HUES48 (cell line): ENCODE measurements at regions not wholly inside any gene's neighbourhood (a gene's known extent, or its start where the extent isn't known, plus 50 kb on each side); places are given as distances from the start of the nearest gene placed in this dataset.

Source experiments
- H3K27ac ChIP-seq: one replicate; pipeline ENCODE4 v1.7.0; 2013; ENCODE audit warnings: low read depth, low read length, inconsistent platforms
- H3K27me3 ChIP-seq: 2 replicates; pipeline ENCODE4 v1.6.1; 2013; ENCODE audit warnings: mild to moderate bottlenecking, low read length; ENCODE audit not compliant: control insufficient read depth, insufficient read depth
- H3K36me3 ChIP-seq: 2 replicates; pipeline ENCODE4 v1.6.1; 2013; ENCODE audit warnings: low read length; ENCODE audit not compliant: control insufficient read depth, insufficient read depth
- H3K4me1 ChIP-seq: 2 replicates; pipeline ENCODE4 v1.6.1; 2013; ENCODE audit warnings: mild to moderate bottlenecking, low read length; ENCODE audit not compliant: control insufficient read depth, insufficient read depth
- H3K4me3 ChIP-seq: 2 replicates; pipeline ENCODE4 v1.5.1; 2013; ENCODE audit warnings: mild to moderate bottlenecking, low read depth, low read length
- H3K9ac ChIP-seq: 2 replicates; pipeline ENCODE4 v1.6.1; 2013; ENCODE audit warnings: mild to moderate bottlenecking, low read depth, low read length, moderate library complexity
- H3K9me3 ChIP-seq: 2 replicates; pipeline ENCODE4 v1.6.1; 2013; ENCODE audit warnings: low read length; ENCODE audit not compliant: control insufficient read depth, insufficient read depth

GRCh38 chr2:4951368-4951767 lies 740.8 kb upstream of the SOX11 start:
- H3K27me3 ChIP-seq = no peaks in the 10 kb centered on the region
- no peaks in the 10 kb centered on the region for H3K4me1 ChIP-seq
- H3K9ac ChIP-seq = no peak overlapping the region

GRCh38 chr2:4959219-4959618 lies 733.0 kb upstream of the SOX11 start:
- no peaks in the 10 kb centered on the region for H3K9me3 ChIP-seq
- no peak overlapping the region for H3K27ac ChIP-seq
- H3K9ac ChIP-seq = no peak overlapping the region
- H3K36me3 ChIP-seq = no peaks in the 10 kb centered on the region
- no peaks in the 10 kb centered on the region for H3K27me3 ChIP-seq
- H3K4me1 ChIP-seq = no peaks in the 10 kb centered on the region
- no peak overlapping the region for H3K4me3 ChIP-seq

More at GRCh38 chr2:4951368-4951767, 740.8 kb upstream of the SOX11 start:
- Histone ChIP-seq H3K9me3 (0 out of 2 replicates have a peak, but pooled peaks cover 3% of the 10 kb centered on the region), H3K27ac (no peak overlapping the region), H3K36me3 (no peaks in the 10 kb centered on the region), H3K4me3 (no peak overlapping the region)

- Histone ChIP-seq H3K9me3 (no peaks in the 10 kb centered on the region), H3K4me1 (no peaks in the 10 kb centered on the region), H3K27me3 (no peaks in the 10 kb centered on the region), H3K9ac (no peak overlapping the region), H3K4me3 (no peak overlapping the region), H3K36me3 (no peaks in the 10 kb centered on the region), H3K27ac (no peak overlapping the region)
Observed at GRCh38 chr2:4962419-4962818, 729.8 kb upstream of the SOX11 start.

- no peaks in the 10 kb centered on the region for H3K4me1 ChIP-seq
- no peaks in the 10 kb centered on the region for H3K27me3 ChIP-seq
- H3K4me3 ChIP-seq = no peak overlapping the region
- no peak overlapping the region for H3K27ac ChIP-seq
- no peak overlapping the region for H3K9ac ChIP-seq
- H3K36me3 ChIP-seq = no peaks in the 10 kb centered on the region
- H3K9me3 ChIP-seq = no peaks in the 10 kb centered on the region
Observed at GRCh38 chr2:4963106-4963505, 729.1 kb upstream of the SOX11 start.

GRCh38 chr2:4964001-4964540 lies 728.1 kb upstream of the SOX11 start:
- H3K36me3 ChIP-seq = no peaks in the 10 kb centered on the region
- no peak overlapping the region for H3K27ac ChIP-seq
- no peaks in the 10 kb centered on the region for H3K4me1 ChIP-seq
- H3K9me3 ChIP-seq = no peaks in the 10 kb centered on the region
- H3K27me3 ChIP-seq = no peaks in the 10 kb centered on the region
- H3K4me3 ChIP-seq = no peak overlapping the region
- no peak overlapping the region for H3K9ac ChIP-seq

GRCh38 chr2:4964579-4964978 lies 727.6 kb upstream of the SOX11 start:
- no peaks in the 10 kb centered on the region for H3K36me3 ChIP-seq
- H3K27me3 ChIP-seq = no peaks in the 10 kb centered on the region
- H3K4me3 ChIP-seq = no peak overlapping the region
- H3K9ac ChIP-seq = no peak overlapping the region
- H3K9me3 ChIP-seq = no peaks in the 10 kb centered on the region
- H3K27ac ChIP-seq = no peak overlapping the region
- no peaks in the 10 kb centered on the region for H3K4me1 ChIP-seq

GRCh38 chr2:4965556-4966320 lies 726.4 kb upstream of the SOX11 start:
- no peaks in the 10 kb centered on the region for H3K9me3 ChIP-seq
- H3K4me3 ChIP-seq = no peak overlapping the region
- no peaks in the 10 kb centered on the region for H3K4me1 ChIP-seq
- no peaks in the 10 kb centered on the region for H3K36me3 ChIP-seq
- no peak overlapping the region for H3K9ac ChIP-seq
- H3K27ac ChIP-seq = no peak overlapping the region
- no peaks in the 10 kb centered on the region for H3K27me3 ChIP-seq

GRCh38 chr2:4967206-4967605 lies 725.0 kb upstream of the SOX11 start:
- Histone ChIP-seq H3K9ac (no peak overlapping the region), H3K9me3 (no peaks in the 10 kb centered on the region), H3K4me3 (no peak overlapping the region), H3K36me3 (no peaks in the 10 kb centered on the region), H3K4me1 (no peaks in the 10 kb centered on the region), H3K27ac (no peak overlapping the region), H3K27me3 (no peaks in the 10 kb centered on the region)

- Histone ChIP-seq H3K9me3 (no peaks in the 10 kb centered on the region), H3K4me1 (no peaks in the 10 kb centered on the region)
Observed at GRCh38 chr2:4972472-4972871, 719.7 kb upstream of the SOX11 start.

GRCh38 chr2:4973354-4973753 lies 718.8 kb upstream of the SOX11 start:
- no peaks in the 10 kb centered on the region for H3K36me3 ChIP-seq
- no peaks in the 10 kb centered on the region for H3K4me1 ChIP-seq
- H3K9ac ChIP-seq = no peak overlapping the region
- no peaks in the 10 kb centered on the region for H3K9me3 ChIP-seq
- H3K27me3 ChIP-seq = no peaks in the 10 kb centered on the region
- no peak overlapping the region for H3K4me3 ChIP-seq
- no peak overlapping the region for H3K27ac ChIP-seq

More at GRCh38 chr2:4972472-4972871, 719.7 kb upstream of the SOX11 start:
- H3K4me3 ChIP-seq = no peak overlapping the region
- H3K9ac ChIP-seq = no peak overlapping the region
- no peaks in the 10 kb centered on the region for H3K27me3 ChIP-seq
- H3K36me3 ChIP-seq = no peaks in the 10 kb centered on the region
- no peak overlapping the region for H3K27ac ChIP-seq

- H3K9me3 ChIP-seq = no peaks in the 10 kb centered on the region
- H3K4me3 ChIP-seq = no peak overlapping the region
- H3K4me1 ChIP-seq = no peaks in the 10 kb centered on the region
- no peaks in the 10 kb centered on the region for H3K36me3 ChIP-seq
- H3K27me3 ChIP-seq = no peaks in the 10 kb centered on the region
- H3K9ac ChIP-seq = no peak overlapping the region
- no peak overlapping the region for H3K27ac ChIP-seq
Observed at GRCh38 chr2:4973973-4974372, 718.2 kb upstream of the SOX11 start.
